Uterus (tissue), 2 donors: ENCODE measurements at regions not wholly inside any gene's neighbourhood (a gene's known extent, or its start where the extent isn't known, plus 50 kb on each side); places are given as distances from the start of the nearest gene placed in this dataset.

Experiments
- POLR2A ChIP-seq, 2 donors: fragments of 450-650 bp; IDR thresholded peaks; one replicate each; pipeline ENCODE4 v1.6.1; 2016; ENCODE audit warnings: antibody characterized with exemption in 2 of 2, mild to moderate bottlenecking in 1 of 2, moderate library complexity in 1 of 2
- TF ChIP-seq, protein P1 (sequence below), 4 experiments: fragments of 200-600 bp in 2 of 4; fragments of 450-650 bp in 2 of 4; sonication (generic) in 2 of 4; IDR thresholded peaks; one replicate each; pipeline ENCODE4 v1.5.1; 2016 to 2019; ENCODE audit warnings: antibody characterized with exemption in 4 of 4, mild to moderate bottlenecking in 2 of 4, moderate library complexity in 1 of 4

DNA sequence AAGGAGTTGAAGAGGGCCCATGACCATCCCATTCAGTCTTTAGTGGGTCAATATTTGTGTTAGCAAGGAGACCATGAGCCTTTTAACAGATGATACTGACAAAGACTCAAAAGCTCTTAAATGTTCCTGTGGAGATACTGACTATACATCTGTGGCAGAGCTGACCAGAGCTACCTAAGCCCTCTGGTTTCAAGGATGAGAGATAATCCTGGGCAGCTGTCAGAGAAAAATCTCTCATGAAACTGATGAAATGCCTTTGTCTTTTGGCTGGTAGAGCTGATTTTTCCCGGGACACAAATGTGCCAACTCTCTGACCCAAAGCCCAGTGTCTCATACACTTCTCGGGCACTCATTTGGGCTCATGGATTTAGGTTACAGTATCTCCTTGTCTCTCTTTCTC lies 100.9 kb downstream of the XCL2 start:
- TF ChIP-seq, protein P1, sequence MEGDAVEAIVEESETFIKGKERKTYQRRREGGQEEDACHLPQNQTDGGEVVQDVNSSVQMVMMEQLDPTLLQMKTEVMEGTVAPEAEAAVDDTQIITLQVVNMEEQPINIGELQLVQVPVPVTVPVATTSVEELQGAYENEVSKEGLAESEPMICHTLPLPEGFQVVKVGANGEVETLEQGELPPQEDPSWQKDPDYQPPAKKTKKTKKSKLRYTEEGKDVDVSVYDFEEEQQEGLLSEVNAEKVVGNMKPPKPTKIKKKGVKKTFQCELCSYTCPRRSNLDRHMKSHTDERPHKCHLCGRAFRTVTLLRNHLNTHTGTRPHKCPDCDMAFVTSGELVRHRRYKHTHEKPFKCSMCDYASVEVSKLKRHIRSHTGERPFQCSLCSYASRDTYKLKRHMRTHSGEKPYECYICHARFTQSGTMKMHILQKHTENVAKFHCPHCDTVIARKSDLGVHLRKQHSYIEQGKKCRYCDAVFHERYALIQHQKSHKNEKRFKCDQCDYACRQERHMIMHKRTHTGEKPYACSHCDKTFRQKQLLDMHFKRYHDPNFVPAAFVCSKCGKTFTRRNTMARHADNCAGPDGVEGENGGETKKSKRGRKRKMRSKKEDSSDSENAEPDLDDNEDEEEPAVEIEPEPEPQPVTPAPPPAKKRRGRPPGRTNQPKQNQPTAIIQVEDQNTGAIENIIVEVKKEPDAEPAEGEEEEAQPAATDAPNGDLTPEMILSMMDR (IDR thresholded peaks at IDR 0.05) = no peak
- TF ChIP-seq POLR2A (IDR thresholded peaks at IDR 0.05) = no peak
